ENCODE measurements at regions not wholly inside any gene's neighbourhood (a gene's known extent, or its start where the extent isn't known, plus 50 kb on each side); places are given as distances from the start of the nearest gene placed in this dataset.

DNA sequence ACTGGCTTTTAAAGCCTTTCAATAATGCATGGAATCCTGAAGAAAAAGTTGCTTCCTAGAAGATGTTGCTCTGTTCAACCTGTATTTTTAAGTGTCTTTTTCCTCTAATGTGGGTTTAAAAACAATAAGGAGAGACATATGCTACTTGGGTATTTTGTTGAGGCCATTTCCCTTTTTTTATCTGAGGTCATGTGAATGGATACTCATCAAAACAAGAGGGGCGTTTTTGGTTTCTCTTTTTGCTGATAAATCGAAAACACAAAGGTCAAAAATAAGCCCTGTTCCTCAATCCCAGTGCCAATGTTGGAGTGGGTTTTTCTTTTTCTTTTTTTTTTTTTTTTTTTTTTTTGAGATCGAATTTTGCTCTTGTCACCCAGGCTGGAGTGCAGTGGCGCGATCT lies 468.0 kb upstream of the RBFOX1 start:
- DNase-seq (ENCODE audit: low read depth, low spot score) (no peak), ATAC-seq (no peak)
- H3K27ac ChIP-seq (ENCODE audit: low read depth, low read length): no peak overlapping the region
- RAD21 ChIA-PET (ENCODE audit: low non-redundant PET in 1 of 2, low total read pairs in 2 of 2, uncharacterized antibody in 2 of 2, unreplicated experiment in 2 of 2): no interaction called here
- H3K27me3 ChIP-seq (ENCODE audit: insufficient read depth, low read length): no peaks in the 10 kb centered on the region
- H3K9me2 ChIP-seq (ENCODE audit: insufficient read depth): no peaks in the 10 kb centered on the region
- BruUV-seq (replicated peaks): no TSS peak
- TF ChIP-seq POLR2A (IDR thresholded peaks at IDR 0.05; ENCODE audit: borderline replicate concordance, extremely low read depth, insufficient read depth, insufficient read length): no peak
- H2AFZ ChIP-seq (ENCODE audit: low read depth, low read length, poor library complexity, severe bottlenecking): no peak overlapping the region
- H3K79me2 ChIP-seq (ENCODE audit: insufficient read depth, low read length): no peaks in the 10 kb centered on the region
- H3K9ac ChIP-seq (ENCODE audit: low read length): no peak overlapping the region
- H3K4me1 ChIP-seq (ENCODE audit: control insufficient read depth in 1 of 2, insufficient read depth in 2 of 2, low read length in 2 of 2): no peaks in the 10 kb centered on the region
- CTCF ChIA-PET: no interaction called here
- no peaks in the 10 kb centered on the region for H4K20me1 ChIP-seq (ENCODE audit: insufficient read depth)
- H3K9me3 ChIP-seq (ENCODE audit: control insufficient read depth in 1 of 2, insufficient read depth in 1 of 2, low read depth in 1 of 2, low read length in 2 of 2): no peaks in the 10 kb centered on the region
- intact Hi-C loops (cut with micrococcal nuclease): no loop called here
- POLR2A ChIA-PET: no interaction called here
- no peaks in the 10 kb centered on the region for H3K36me3 ChIP-seq (ENCODE audit: control insufficient read depth in 1 of 2, insufficient read depth in 2 of 2, low read length in 2 of 2)
- no peak overlapping the region for H3K4me3 ChIP-seq (replicated peaks in 1 of 2; ENCODE audit: low read depth in 1 of 2, low read length in 2 of 2)
- no peak overlapping the region for H3K4me2 ChIP-seq (ENCODE audit: low read length)

DNA sequence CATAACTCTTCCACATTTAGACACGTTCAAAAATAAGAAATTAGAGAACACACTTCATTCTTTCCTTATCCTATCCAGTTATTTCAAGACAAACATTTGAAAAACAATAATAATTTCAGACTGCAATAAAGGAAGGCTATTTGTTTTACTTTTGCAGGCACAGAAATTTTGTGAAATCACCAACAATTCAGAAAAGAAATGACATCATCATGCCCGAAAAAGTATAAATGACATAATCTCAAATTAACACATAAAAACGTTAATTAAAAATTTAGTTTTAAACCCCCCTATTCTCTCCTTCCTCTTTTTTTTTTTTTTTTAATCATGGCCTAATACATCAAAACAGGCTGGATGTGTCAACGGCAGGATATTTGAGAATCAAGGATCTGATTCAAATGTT lies 468.4 kb upstream of the RBFOX1 start:
- no peak overlapping the region for H3K9ac ChIP-seq (ENCODE audit: low read length)
- no peaks in the 10 kb centered on the region for H3K36me3 ChIP-seq (ENCODE audit: control insufficient read depth in 1 of 2, insufficient read depth in 2 of 2, low read length in 2 of 2)
- no peaks in the 10 kb centered on the region for H3K9me3 ChIP-seq (ENCODE audit: control insufficient read depth in 1 of 2, insufficient read depth in 1 of 2, low read depth in 1 of 2, low read length in 2 of 2)
- intact Hi-C loops (cut with micrococcal nuclease): no loop called here
- ChIA-PET RAD21 (ENCODE audit: low non-redundant PET in 1 of 2, low total read pairs in 2 of 2, uncharacterized antibody in 2 of 2, unreplicated experiment in 2 of 2) (no interaction called here), POLR2A (no interaction called here), CTCF (no interaction called here)
- H4K20me1 ChIP-seq (ENCODE audit: insufficient read depth): no peaks in the 10 kb centered on the region
- H3K4me3 ChIP-seq (replicated peaks in 1 of 2; ENCODE audit: low read depth in 1 of 2, low read length in 2 of 2): no peak overlapping the region
- H3K4me1 ChIP-seq (ENCODE audit: control insufficient read depth in 1 of 2, insufficient read depth in 2 of 2, low read length in 2 of 2): no peaks in the 10 kb centered on the region
- H2AFZ ChIP-seq (ENCODE audit: low read depth, low read length, poor library complexity, severe bottlenecking): no peak overlapping the region
- BruUV-seq (replicated peaks): no TSS peak
- ATAC-seq: no peak
- DNase-seq (ENCODE audit: low read depth, low spot score): no peak
- H3K27ac ChIP-seq (ENCODE audit: low read depth, low read length): no peak overlapping the region
- H3K79me2 ChIP-seq (ENCODE audit: insufficient read depth, low read length): no peaks in the 10 kb centered on the region
- no peak overlapping the region for H3K4me2 ChIP-seq (ENCODE audit: low read length)
- H3K27me3 ChIP-seq (ENCODE audit: insufficient read depth, low read length): no peaks in the 10 kb centered on the region
- H3K9me2 ChIP-seq (ENCODE audit: insufficient read depth): no peaks in the 10 kb centered on the region
- TF ChIP-seq YY1 (IDR thresholded peaks at IDR 0.05; ENCODE audit: extremely low read depth, insufficient replicate concordance, low read depth, low read length) (no peak), EZH2 (IDR thresholded peaks at IDR 0.05) (no peak), FOSL1 (IDR thresholded peaks at IDR 0.05; ENCODE audit: low read depth) (no peak), RAD21 (IDR thresholded peaks at IDR 0.05; ENCODE audit: low read depth) (no peak), POLR2A (IDR thresholded peaks at IDR 0.05; ENCODE audit: borderline replicate concordance, extremely low read depth, insufficient read depth, insufficient read length) (no peak), ZNF274 (IDR thresholded peaks at IDR 0.05; ENCODE audit: low read depth, low read length) (no peak), JUND (IDR thresholded peaks at IDR 0.05) (no peak)
